Activated CD8-positive, alpha-beta memory T cell treated with anti-CD3 and anti-CD28 coated beads, Interleukin-2, amount 10 ng/mL, durations not matched to agents 7 days and 5 days (primary cell): ENCODE measurements at regions not wholly inside any gene's neighbourhood (a gene's known extent, or its start where the extent isn't known, plus 50 kb on each side); places are given as distances from the start of the nearest gene placed in this dataset.

ENCODE experiments used
- ATAC-seq: fragments of 150-1000 bp; cut with Tn5 transposase; one replicate; pipeline ENCODE4 v1.10.0; 2021; ENCODE audit warnings: moderate library complexity
- CTCF ChIA-PET: fragments of 350-600 bp; sonication (Branson Sonifier 250); formaldehyde crosslinking; loops from one replicate; lab custom pipeline; 2021; ENCODE audit warnings: antibody characterized with exemption; lab: Charles Lee
- DNase-seq: peaks from one replicate; pipeline ENCODE4 v3.0.0-alpha.2; 2020
- H3K27ac Mint-ChIP-seq: one replicate; pipeline ENCODE4 v1.8.0; 2021; ENCODE audit warnings: mild to moderate bottlenecking, mixed read lengths
- H3K27me3 Mint-ChIP-seq: one replicate; pipeline ENCODE4 v1.8.0; 2021; ENCODE audit warnings: mixed read lengths
- H3K36me3 Mint-ChIP-seq: one replicate; pipeline ENCODE4 v1.8.0; 2021; ENCODE audit warnings: mild to moderate bottlenecking, mixed read lengths
- H3K4me1 Mint-ChIP-seq: one replicate; pipeline ENCODE4 v1.8.0; 2021; ENCODE audit warnings: mixed read lengths
- H3K4me3 Mint-ChIP-seq: one replicate; pipeline ENCODE4 v1.8.0; 2021; ENCODE audit warnings: mild to moderate bottlenecking, moderate library complexity, mixed read lengths
- H3K9me3 Mint-ChIP-seq: one replicate; pipeline ENCODE4 v1.8.0; 2022; ENCODE audit warnings: low read depth, mixed read lengths

DNA sequence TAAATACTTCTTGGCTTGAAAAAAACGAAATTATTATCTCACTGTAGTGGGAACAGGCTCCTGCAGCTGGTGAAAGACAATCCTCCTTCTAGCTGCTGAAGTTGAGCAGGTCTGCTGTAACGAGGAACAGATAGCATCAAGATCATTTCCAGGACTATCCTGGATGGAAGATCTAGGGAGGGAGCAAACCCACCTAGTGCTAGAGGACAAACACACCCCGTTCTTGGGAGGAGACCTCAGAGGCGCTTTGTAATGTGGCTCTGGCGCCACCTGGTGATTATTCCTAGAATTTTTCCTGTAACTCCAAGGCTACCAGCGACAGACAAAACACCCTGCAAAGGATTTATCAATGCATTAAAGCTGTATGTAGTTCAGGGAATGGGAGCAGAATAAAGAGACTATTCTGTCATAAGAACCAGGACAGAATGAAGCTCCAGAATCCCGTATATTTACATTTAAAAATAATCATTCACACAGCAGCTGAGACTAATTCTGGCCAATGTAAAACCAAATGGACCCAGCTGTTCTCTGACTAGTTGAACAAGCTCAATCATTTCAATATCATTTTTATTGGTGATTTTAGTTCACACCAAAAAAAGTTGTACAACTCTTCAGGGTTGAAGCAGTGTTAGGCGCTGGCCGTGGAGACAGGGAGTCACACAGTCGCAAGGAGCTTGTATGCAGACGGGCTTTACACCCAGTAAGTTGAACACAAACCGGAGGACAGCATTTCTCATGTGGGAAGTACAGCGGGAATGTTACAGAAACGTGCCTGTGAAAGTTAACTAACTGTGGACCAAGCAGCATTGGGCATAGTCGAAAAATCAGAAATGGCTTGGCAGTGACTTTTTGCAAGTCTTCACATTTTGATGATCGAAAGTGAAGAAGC, 290.3 kb downstream of the TRIB2 start:
- CTCF ChIA-PET = interaction anchor here (0.6 to 3.2 kb wide), 35 partner anchors 11 to 1314 kb away, joined by 3 to 22 read pairs (median 4); partner anchors contain the start of gene TRIB2
- DNase-seq = peak; percentile 70

DNA sequence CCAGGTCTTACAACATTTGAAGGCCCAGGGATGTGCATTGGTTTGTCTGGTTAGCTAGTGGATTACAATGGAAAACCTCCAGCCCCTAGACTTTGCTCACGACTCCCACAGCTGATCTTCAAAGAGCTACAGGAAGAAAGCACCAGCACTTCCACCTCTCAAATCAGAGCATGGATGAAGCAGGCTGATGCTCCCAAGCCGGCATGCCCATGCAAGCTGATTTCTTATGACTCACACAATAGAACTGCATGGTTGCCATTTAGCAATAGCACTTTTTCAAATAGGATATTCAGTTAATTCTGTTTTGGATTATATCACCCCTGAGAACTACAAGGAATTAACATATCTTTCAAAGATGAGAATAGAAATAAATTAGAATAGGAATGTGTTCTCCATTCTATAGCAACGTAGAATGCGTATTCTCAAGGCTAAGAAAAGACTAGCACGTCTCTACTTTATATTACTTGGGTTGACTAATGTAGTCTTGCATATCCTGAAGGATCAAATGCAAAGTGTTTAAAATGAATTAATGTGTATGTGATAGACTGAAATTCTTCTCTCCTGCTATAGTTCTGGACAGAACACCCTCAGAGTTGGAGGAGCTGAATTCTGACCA, 292.4 kb downstream of the TRIB2 start:
- Mint-ChIP-seq H3K4me3 (no peak overlapping the region), H3K36me3 (no peaks in the 10 kb centered on the region), H3K27me3 (peaks cover 25% of the 10 kb centered on the region), H3K4me1 (peaks cover 2% of the 10 kb centered on the region), H3K9me3 (no peaks in the 10 kb centered on the region), H3K27ac (no peak overlapping the region)
- ATAC-seq (no peak), DNase-seq (no peak)
- CTCF ChIA-PET = interaction anchor here (0.7 to 1.3 kb wide), 2 partner anchors 127 to 291 kb away, joined by 3 read pairs; no protein-coding TSS in a partner anchor

More for the DNA sequence above, 290.3 kb downstream of the TRIB2 start:
- Mint-ChIP-seq H3K27ac (no peak overlapping the region), H3K36me3 (no peaks in the 10 kb centered on the region), H3K27me3 (peaks cover 26% of the 10 kb centered on the region), H3K4me1 (peaks cover 2% of the 10 kb centered on the region), H3K4me3 (no peak overlapping the region), H3K9me3 (no peaks in the 10 kb centered on the region)
- peak; percentile 84 for ATAC-seq

DNA sequence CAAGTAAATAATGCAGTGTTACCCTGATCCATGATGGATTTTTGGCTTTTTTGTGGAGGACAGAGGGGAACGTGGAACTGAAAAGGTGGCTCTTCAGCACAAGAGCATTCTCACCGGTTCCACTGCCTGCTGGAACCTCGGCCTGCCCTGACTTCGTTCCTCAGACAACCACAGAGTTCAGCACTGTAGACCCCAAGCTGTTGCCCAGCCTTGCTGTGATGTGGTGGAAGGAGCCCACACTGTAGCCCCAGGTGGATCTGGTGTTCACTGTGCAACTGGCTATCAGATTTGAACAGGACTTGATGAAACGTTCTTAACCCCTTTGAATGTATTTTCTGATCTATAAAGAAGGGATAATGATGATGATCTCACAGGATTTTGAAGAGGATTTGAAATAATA, 293.5 kb downstream of the TRIB2 start:
- H3K9me3 Mint-ChIP-seq = no peaks in the 10 kb centered on the region
- H3K4me1 Mint-ChIP-seq = peaks cover 2% of the 10 kb centered on the region
- no peak overlapping the region for H3K27ac Mint-ChIP-seq
- H3K4me3 Mint-ChIP-seq = no peak overlapping the region
- CTCF ChIA-PET = no interaction called here
- H3K27me3 Mint-ChIP-seq = peaks cover 24% of the 10 kb centered on the region
- DNase-seq (no peak), ATAC-seq (no peak)
- H3K36me3 Mint-ChIP-seq = no peaks in the 10 kb centered on the region

DNA sequence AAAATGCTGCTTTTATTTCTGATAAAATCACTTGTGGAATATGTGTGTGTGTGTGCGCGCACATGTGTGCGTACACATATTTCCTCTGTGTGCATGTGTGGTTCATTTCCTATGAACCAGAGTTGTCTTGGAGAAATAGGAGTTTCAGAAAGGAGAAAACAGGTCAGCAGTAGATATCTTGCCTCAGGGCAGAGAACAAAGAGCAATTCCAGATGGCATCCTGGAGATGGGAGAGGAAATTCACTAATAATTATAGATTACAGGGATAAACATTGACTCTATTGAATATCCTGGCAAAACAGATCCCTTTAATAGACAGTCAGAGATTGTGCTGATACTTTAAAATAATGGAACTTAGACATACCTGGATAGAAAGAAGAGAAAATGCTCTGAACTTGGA, 298.0 kb downstream of the TRIB2 start:
- Mint-ChIP-seq H3K27ac (no peak overlapping the region), H3K4me1 (no peaks in the 10 kb centered on the region), H3K27me3 (peaks cover 40% of the 10 kb centered on the region), H3K9me3 (no peaks in the 10 kb centered on the region), H3K36me3 (no peaks in the 10 kb centered on the region), H3K4me3 (no peak overlapping the region)
- CTCF ChIA-PET = no interaction called here
- no peak for DNase-seq
- no peak for ATAC-seq

DNA sequence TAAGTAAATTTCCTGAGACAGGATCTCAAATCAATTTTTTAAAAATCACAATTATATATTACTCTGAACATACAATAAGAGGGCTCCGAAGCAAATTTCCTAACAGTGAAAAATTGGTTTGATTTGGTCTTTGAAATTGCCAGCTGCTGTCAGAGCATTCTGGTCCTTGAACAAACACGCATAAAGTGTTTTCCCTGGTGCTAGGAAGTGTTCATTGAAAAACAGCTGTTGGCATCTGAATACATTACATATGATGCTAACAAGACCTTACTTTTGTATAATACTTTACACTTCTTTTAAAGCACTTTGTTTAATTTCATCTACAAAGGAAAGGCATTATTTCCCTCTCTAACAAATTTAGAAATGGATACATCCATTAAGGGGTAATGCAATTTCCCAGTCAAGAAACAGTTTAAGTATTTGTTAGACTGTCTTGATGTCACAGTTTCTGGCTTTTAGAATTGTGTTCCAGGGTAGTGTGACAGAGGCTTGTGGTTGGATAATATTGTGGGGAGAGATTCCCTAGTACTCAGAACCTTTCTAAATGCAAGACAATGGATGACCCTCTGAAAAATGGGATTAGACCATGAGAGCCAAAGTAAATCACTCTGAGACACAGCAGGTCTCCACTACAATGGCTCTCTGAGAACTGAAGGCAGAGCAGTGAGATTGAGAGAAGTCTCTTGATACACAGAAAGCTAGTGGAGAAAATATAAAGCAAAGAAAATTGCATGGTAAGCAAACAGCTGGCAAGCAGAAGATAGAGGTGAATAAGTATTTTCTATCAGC, 299.0 kb downstream of the TRIB2 start:
- CTCF ChIA-PET = no interaction called here
- no peak overlapping the region for H3K27ac Mint-ChIP-seq
- peaks cover 41% of the 10 kb centered on the region for H3K27me3 Mint-ChIP-seq

DNA sequence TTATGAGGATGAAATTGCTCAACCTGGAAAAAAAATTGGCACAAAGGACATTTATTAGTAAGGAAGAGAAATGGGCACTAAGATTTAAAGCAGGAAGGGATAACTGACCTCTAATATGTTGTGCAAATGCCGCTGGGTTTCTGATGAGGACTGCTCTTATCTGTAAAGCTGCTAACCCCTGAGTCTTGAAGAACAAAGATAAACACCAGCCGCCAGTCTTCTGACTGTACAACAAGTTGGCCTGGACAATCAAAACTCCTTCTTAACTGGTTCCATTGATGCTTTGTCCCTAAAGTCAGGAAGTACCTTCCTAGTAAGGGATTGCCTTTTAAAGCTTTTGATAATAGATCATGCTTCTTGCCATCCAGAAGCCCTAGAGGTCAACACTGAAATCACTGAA, 301.8 kb downstream of the TRIB2 start:
- Mint-ChIP-seq H3K4me1 (no peaks in the 10 kb centered on the region), H3K27me3 (peaks cover 45% of the 10 kb centered on the region), H3K9me3 (no peaks in the 10 kb centered on the region), H3K36me3 (no peaks in the 10 kb centered on the region), H3K4me3 (no peak overlapping the region), H3K27ac (no peak overlapping the region)
- CTCF ChIA-PET = no interaction called here
- no peak for DNase-seq
- ATAC-seq = no peak

More for the DNA sequence above, 299.0 kb downstream of the TRIB2 start:
- H3K36me3 Mint-ChIP-seq = no peaks in the 10 kb centered on the region
- no peaks in the 10 kb centered on the region for H3K4me1 Mint-ChIP-seq
- ATAC-seq (no peak), DNase-seq (no peak)
- no peak overlapping the region for H3K4me3 Mint-ChIP-seq
- no peaks in the 10 kb centered on the region for H3K9me3 Mint-ChIP-seq

DNA sequence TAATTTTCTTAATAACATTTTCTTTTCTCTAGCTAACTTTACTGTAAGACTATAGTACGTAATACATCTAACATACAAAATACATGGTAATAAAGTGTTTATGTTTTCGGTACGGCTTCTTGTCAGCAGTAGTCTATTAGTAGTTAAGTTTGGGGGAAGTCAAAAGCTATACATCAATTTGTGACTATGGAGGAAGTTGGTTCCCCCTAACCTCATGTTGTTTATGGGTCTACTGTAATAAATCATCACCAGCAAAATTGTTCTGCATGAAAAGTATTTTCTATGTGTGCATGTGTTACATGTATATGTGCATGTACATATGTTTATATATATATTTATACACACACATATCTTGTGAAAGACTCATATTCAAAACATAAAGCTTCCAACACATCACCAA, 303.0 kb downstream of the TRIB2 start:
- ATAC-seq (no peak), DNase-seq (no peak)
- no peaks in the 10 kb centered on the region for H3K9me3 Mint-ChIP-seq
- no peak overlapping the region for H3K4me3 Mint-ChIP-seq
- H3K27me3 Mint-ChIP-seq = peaks cover 41% of the 10 kb centered on the region
- no peaks in the 10 kb centered on the region for H3K36me3 Mint-ChIP-seq
- H3K27ac Mint-ChIP-seq = no peak overlapping the region
- no peaks in the 10 kb centered on the region for H3K4me1 Mint-ChIP-seq
- CTCF ChIA-PET = no interaction called here

DNA sequence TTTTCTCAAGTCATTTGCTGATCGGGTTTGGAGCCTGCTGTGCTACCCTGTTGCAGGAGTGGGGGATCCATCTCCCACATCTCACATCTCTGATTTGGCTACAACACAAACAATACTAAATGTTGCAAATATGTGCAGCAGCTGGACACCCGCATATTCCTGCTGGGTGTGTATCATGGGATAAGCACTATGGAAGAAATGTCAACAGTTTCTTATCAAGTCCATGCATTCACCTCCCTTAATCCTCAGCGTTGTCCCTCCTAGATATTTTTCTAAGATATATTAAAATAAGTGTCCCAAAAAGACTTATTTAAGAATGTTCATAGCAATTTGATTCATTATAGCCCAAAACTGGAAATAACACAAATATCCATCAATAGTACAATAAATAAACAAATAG, 303.7 kb downstream of the TRIB2 start:
- Mint-ChIP-seq H3K27ac (no peak overlapping the region), H3K4me3 (no peak overlapping the region), H3K4me1 (no peaks in the 10 kb centered on the region), H3K27me3 (peaks cover 39% of the 10 kb centered on the region), H3K36me3 (no peaks in the 10 kb centered on the region), H3K9me3 (no peaks in the 10 kb centered on the region)
- ATAC-seq (no peak), DNase-seq (no peak)
- CTCF ChIA-PET = no interaction called here

DNA sequence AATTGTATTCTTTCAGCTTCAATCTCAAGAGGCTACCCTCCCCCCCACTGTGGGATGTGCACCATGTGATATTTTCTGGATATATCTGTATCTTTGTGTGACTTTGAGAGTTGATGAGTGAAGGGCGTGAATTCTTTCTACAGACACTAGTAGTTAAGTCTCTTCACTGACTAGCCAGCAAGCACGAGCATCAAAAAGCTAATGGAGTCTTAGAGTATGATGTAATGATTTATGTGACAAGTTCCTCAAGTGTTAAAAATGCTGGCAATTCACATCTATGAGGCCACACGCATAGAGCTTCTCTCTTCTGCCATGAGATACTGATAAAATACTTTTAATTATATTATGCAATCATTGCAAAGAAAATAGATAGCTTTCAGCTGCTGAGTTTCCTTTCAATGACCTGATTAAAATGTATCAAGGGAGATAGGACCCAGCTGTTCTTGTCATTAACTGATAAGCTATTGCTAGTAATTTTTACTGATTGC, 304.8 kb downstream of the TRIB2 start:
- Mint-ChIP-seq H3K9me3 (no peaks in the 10 kb centered on the region), H3K4me3 (no peak overlapping the region), H3K4me1 (no peaks in the 10 kb centered on the region), H3K36me3 (no peaks in the 10 kb centered on the region), H3K27me3 (peaks cover 32% of the 10 kb centered on the region), H3K27ac (no peak overlapping the region)
- CTCF ChIA-PET = interaction anchor here (1.4 kb wide), 1 partner anchor 14 kb away, joined by 5 read pairs; no protein-coding TSS in a partner anchor
- DNase-seq (no peak), ATAC-seq (no peak)

DNA sequence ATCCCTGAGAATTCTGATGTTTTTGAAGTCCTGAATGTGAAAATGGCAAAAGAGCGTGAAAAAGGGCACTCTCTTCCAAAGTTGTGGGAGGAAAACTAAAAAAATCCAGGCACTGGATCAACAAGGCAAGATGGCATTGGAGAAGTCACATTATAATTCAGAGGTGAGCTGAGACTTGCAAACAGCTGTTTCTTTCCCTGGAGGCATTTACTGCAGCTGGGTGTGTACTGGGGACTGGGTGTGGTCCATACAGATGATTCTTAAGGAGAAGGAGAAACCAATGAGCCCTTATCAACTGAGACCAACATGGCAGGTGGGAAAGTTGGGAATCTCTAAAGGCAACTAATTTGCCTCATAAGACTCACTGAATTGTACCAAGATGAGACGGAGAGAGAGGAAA, 313.9 kb downstream of the TRIB2 start:
- Mint-ChIP-seq H3K27me3 (peaks cover 5% of the 10 kb centered on the region), H3K27ac (no peak overlapping the region)
- CTCF ChIA-PET = no interaction called here

DNA sequence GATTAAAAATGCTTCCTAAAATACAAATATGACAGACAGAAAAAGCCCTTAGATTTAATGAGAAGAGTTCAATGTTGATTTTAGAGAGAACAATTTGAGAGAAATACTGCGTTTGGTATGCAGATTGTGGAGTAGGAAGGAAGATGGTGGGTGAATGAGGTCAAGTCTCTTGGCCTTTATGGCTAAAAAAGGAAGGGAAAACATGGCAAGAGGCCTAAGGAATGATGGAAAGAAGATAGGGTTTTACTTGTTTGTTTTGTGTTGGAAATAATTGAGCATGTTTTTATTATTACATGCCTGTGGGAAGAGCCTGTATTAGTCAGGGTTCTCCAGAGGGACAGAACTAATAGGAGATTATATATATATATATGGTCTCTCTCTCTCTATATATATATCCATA, 318.1 kb downstream of the TRIB2 start:
- CTCF ChIA-PET = no interaction called here
- no peak for ATAC-seq

More for the DNA sequence above, 313.9 kb downstream of the TRIB2 start:
- Mint-ChIP-seq H3K36me3 (no peaks in the 10 kb centered on the region), H3K4me1 (no peaks in the 10 kb centered on the region), H3K9me3 (no peaks in the 10 kb centered on the region), H3K4me3 (no peak overlapping the region)
- DNase-seq = no peak
- ATAC-seq = no peak

DNA sequence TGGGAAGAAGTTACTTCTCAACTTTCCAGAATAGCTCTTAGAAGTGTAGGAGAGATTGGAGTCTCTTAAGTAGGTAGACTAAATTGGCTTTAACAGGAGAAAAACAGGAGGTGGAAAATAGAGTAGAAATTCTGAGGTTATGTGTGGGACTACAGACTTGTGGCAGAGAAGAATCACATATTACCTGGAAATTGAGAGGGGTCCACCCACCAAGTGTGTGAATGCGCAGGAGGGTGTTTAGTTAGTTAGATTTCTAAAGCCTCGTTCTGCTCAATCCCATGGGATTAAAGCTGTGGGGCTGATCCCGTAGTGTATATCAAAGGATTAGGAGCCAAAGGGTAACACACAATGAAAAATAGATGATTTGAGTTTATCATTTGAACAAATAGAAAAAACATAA, 319.1 kb downstream of the TRIB2 start:
- no peak overlapping the region for H3K4me3 Mint-ChIP-seq
- no peaks in the 10 kb centered on the region for H3K9me3 Mint-ChIP-seq
- H3K27ac Mint-ChIP-seq = no peak overlapping the region
- H3K4me1 Mint-ChIP-seq = no peaks in the 10 kb centered on the region
- H3K36me3 Mint-ChIP-seq = no peaks in the 10 kb centered on the region
- ATAC-seq (no peak), DNase-seq (no peak)
- H3K27me3 Mint-ChIP-seq = no peaks in the 10 kb centered on the region
- CTCF ChIA-PET = no interaction called here

More for the DNA sequence above, 318.1 kb downstream of the TRIB2 start:
- no peaks in the 10 kb centered on the region for H3K4me1 Mint-ChIP-seq
- no peaks in the 10 kb centered on the region for H3K36me3 Mint-ChIP-seq
- no peaks in the 10 kb centered on the region for H3K9me3 Mint-ChIP-seq
- H3K27ac Mint-ChIP-seq = no peak overlapping the region
- H3K4me3 Mint-ChIP-seq = no peak overlapping the region
- H3K27me3 Mint-ChIP-seq = no peaks in the 10 kb centered on the region
- DNase-seq = no peak

DNA sequence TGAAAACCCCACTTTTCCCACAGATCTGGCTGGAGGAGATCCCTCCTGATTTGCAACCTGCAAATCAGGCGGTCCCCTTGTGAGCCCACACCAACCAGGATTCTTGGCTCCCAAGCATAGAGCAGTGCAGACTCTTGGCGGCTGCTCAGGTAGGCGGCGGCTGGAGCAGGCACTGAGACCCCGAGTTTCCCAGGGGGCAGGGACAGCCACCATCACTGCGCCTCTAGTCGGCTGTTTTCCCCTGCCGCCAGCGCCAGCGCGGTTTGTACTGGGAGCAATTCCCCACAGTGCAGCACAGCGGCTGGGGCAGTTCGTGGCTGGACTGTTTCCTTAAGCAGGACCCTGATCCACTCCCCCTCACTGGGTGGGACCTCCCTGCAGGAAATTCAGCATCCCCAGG, 323.3 kb downstream of the TRIB2 start:
- Mint-ChIP-seq H3K9me3 (no peaks in the 10 kb centered on the region), H3K4me3 (no peak overlapping the region), H3K27ac (no peak overlapping the region), H3K4me1 (no peaks in the 10 kb centered on the region), H3K36me3 (no peaks in the 10 kb centered on the region), H3K27me3 (peaks cover 16% of the 10 kb centered on the region)
- no peak for ATAC-seq
- DNase-seq = no peak
- CTCF ChIA-PET = no interaction called here
